Trophoblast cell (in vitro differentiated cells and primary cell): ENCODE measurements at regions not wholly inside any gene's neighbourhood (a gene's known extent, or its start where the extent isn't known, plus 50 kb on each side); places are given as distances from the start of the nearest gene placed in this dataset.
A peak's percentile ranks its signal among the peaks of the same experiment; 100 is the strongest.

Source experiments
- DNase-seq, 2 donors: peaks; one replicate each; pipeline ENCODE4 v3.0.0-alpha.2; 2016
- H2AFZ ChIP-seq: 2 replicates; pipeline ENCODE4 v1.6.1; 2013; ENCODE audit warnings: low read length, moderate library complexity, mild to moderate bottlenecking; ENCODE audit not compliant: insufficient read depth, poor library complexity
- H2AK5ac ChIP-seq: 2 replicates; pipeline ENCODE4 v1.6.1; 2013; ENCODE audit warnings: mild to moderate bottlenecking, low read length
- H2BK120ac ChIP-seq: 2 replicates; pipeline ENCODE4 v1.6.1; 2013; ENCODE audit warnings: low read length, mild to moderate bottlenecking, moderate library complexity; ENCODE audit not compliant: insufficient read depth, poor library complexity
- H2BK12ac ChIP-seq: 2 replicates; pipeline ENCODE4 v1.6.1; 2013; ENCODE audit warnings: mild to moderate bottlenecking, low read length, moderate library complexity
- H2BK5ac ChIP-seq: 2 replicates; pipeline ENCODE4 v1.6.1; 2013; ENCODE audit warnings: low read length, low read depth, moderate library complexity, mild to moderate bottlenecking; ENCODE audit not compliant: poor library complexity
- H3K14ac ChIP-seq: 2 replicates; pipeline ENCODE4 v1.6.1; 2013; ENCODE audit warnings: mild to moderate bottlenecking, low read length
- H3K18ac ChIP-seq: 2 replicates; pipeline ENCODE4 v1.6.1; 2013; ENCODE audit warnings: mild to moderate bottlenecking, low read length
- H3K23ac ChIP-seq: 2 replicates; pipeline ENCODE4 v1.6.1; 2013; ENCODE audit warnings: low read length
- H3K27ac ChIP-seq: 2 replicates; pipeline ENCODE4 v1.5.1; 2013; ENCODE audit warnings: low read depth, mild to moderate bottlenecking, inconsistent platforms, low read length, moderate library complexity
- H3K27me3 ChIP-seq: 2 replicates; pipeline ENCODE4 v1.6.1; 2013; ENCODE audit warnings: inconsistent platforms, mild to moderate bottlenecking, low read length, moderate library complexity; ENCODE audit not compliant: insufficient read depth
- H3K36me3 ChIP-seq, 2 experiments: 1 replicate in 1 of 2; 2 replicates in 1 of 2; pipeline ENCODE4 v1.6.1; 2013; ENCODE audit warnings: low read length in 2 of 2, mild to moderate bottlenecking in 2 of 2, moderate library complexity in 1 of 2; ENCODE audit not compliant: insufficient read depth in 2 of 2, control insufficient read depth in 1 of 2
- H3K4ac ChIP-seq: 2 replicates; pipeline ENCODE4 v1.6.1; 2013; ENCODE audit warnings: low read depth, mild to moderate bottlenecking, low read length, moderate library complexity
- H3K4me1 ChIP-seq, 2 experiments: 1 replicate in 1 of 2; 2 replicates in 1 of 2; pipeline ENCODE4 v1.6.1; 2013; ENCODE audit warnings: low read length in 2 of 2, mild to moderate bottlenecking in 2 of 2, moderate library complexity in 1 of 2; ENCODE audit not compliant: insufficient read depth in 2 of 2, control insufficient read depth in 1 of 2
- H3K4me2 ChIP-seq: 2 replicates; pipeline ENCODE4 v1.6.1; 2013; ENCODE audit warnings: inconsistent platforms, mild to moderate bottlenecking, low read length, moderate library complexity
- H3K4me3 ChIP-seq: 2 replicates; pipeline ENCODE4 v1.5.1; 2013; ENCODE audit warnings: mild to moderate bottlenecking, low read depth, low read length, inconsistent platforms
- H3K79me1 ChIP-seq: one replicate; pipeline ENCODE4 v1.6.1; 2013; ENCODE audit warnings: low read length
- H3K79me2 ChIP-seq: 2 replicates; pipeline ENCODE4 v1.6.1; 2013; ENCODE audit warnings: low read length, mild to moderate bottlenecking; ENCODE audit not compliant: control insufficient read depth, insufficient read depth, poor library complexity
- H3K9ac ChIP-seq: 2 replicates; pipeline ENCODE4 v1.6.1; 2013; ENCODE audit warnings: mild to moderate bottlenecking, low read length
- H3K9me3 ChIP-seq: 2 replicates; pipeline ENCODE4 v1.6.1; 2013; ENCODE audit warnings: low read depth, mild to moderate bottlenecking, control low read depth, inconsistent platforms, low read length; ENCODE audit not compliant: insufficient read depth
- H4K12ac ChIP-seq: 2 replicates; pipeline ENCODE4 v1.6.1; 2013; ENCODE audit warnings: low read depth, mild to moderate bottlenecking, low read length, moderate library complexity
- H4K8ac ChIP-seq: 2 replicates; pipeline ENCODE4 v1.6.1; 2013; ENCODE audit warnings: low read depth, mild to moderate bottlenecking, low read length, moderate library complexity
- H4K91ac ChIP-seq: one replicate; pipeline ENCODE4 v1.6.1; 2013; ENCODE audit warnings: low read depth, mild to moderate bottlenecking, low read length, moderate library complexity
- WGBS: extraction: QIAGEN DNeasy Blood & Tissue Kit; methylation state at CpG from one replicate; pipeline ENCODE4 v1.1.7; 2013; ENCODE audit warnings: missing lambda C conversion rate; ENCODE audit not compliant: insufficient read length, insufficient coverage; ENCODE audit errors: extremely low coverage; 5-methylcytosine and 5-hydroxymethylcytosine counted together

DNA sequence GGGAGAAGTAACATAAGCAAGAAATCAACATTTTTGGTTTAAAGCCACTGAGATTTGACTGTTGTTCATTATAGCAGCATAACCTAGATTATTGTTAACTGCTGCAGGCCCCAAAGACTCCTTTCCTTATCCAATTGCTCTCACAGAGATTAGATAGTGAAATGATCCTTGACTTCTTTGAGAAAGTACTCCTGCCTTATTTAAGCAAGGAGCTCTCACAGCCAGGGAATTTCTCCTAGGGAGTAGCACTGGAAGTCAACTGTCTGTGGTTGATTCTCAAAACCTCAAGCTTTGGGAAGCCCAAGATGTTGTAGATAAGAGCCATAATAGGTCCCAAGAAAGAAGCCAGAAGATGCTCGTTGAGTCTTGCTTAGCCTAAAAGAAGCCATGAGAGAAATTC lies 151.8 kb upstream of the TSC22D2 start:
- Histone ChIP-seq H2BK12ac (no peak overlapping the region), H3K79me1 (peaks cover under 1% of the 10 kb centered on the region), H4K8ac (no peak overlapping the region), H3K27ac (no peak overlapping the region), H2AFZ (no peak overlapping the region), H3K4me1 (peaks cover 0 to 5% of the 10 kb centered on the region in 2 experiments), H2BK120ac (no peak overlapping the region), H3K23ac (no peak overlapping the region), H4K12ac (no peak overlapping the region), H3K4me3 (no peak overlapping the region), H3K27me3 (no peaks in the 10 kb centered on the region), H3K36me3 (no peaks in the 10 kb centered on the region), H3K79me2 (no peaks in the 10 kb centered on the region), H3K4ac (no peak overlapping the region), H2AK5ac (no peak overlapping the region), H3K9ac (no peak overlapping the region), H3K18ac (no peak overlapping the region), H2BK5ac (no peak overlapping the region), H3K14ac (no peak overlapping the region), H3K4me2 (no peak overlapping the region), H3K9me3 (no peaks in the 10 kb centered on the region), H4K91ac (no peak overlapping the region)
- no CpG with 5 or more reads among the region's 1 CpG for WGBS
- DNase-seq: no peak

DNA sequence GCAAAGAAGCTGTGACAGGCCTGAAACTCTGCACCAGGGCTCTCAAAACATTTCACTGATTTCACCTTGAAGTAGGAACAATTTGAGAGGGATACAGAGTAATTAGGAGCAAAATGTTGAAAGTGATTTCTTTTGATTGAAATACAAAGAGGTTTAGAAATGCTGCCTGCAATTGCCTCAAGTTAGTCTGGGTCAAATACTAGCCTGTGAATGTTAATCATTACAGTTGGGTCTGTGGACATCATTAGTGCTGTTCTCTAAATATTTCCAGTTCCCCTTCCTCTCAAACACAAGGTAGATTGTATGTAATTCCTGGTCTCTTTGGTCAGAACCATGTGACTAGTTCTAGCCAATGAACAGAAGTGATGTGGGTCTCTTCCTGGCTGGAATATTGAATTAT lies 152.3 kb upstream of the TSC22D2 start:
- H3K79me2 ChIP-seq: no peaks in the 10 kb centered on the region

DNA sequence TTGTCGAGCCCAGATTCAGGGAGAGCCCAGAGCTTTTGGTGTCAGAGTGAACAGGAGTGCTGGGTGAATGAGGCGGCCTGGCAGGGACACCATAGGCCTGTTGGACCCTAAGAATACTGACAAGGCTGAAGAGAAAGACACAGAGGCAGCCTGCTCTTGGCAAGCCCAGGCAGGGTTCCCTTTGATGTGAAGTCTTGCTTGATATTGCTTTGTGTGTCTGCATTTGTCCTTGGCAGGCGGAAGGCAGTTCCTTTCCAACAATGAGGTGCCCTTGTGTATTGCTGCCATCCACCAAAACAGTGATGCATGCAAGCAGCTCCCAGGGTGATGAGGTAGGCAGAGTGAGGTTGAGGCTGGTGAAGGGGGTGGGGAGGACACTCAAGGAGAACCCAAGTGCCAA lies 152.7 kb upstream of the TSC22D2 start:
- Histone ChIP-seq H3K4me2 (no peak overlapping the region), H2BK5ac (no peak overlapping the region), H3K79me2 (no peaks in the 10 kb centered on the region), H3K79me1 (peaks cover 4% of the 10 kb centered on the region), H2BK120ac (no peak overlapping the region), H4K12ac (no peak overlapping the region), H4K8ac (no peak overlapping the region), H3K4ac (no peak overlapping the region), H3K27ac (no peak overlapping the region), H2AK5ac (peak overlapping the region; percentile 44), H3K9me3 (no peaks in the 10 kb centered on the region), H3K27me3 (no peaks in the 10 kb centered on the region), H3K18ac (no peak overlapping the region), H2BK12ac (peak overlapping the region; percentile 41), H3K4me1 (peaks cover 0 to 6% of the 10 kb centered on the region in 2 experiments), H2AFZ (no peak overlapping the region), H3K23ac (peak overlapping the region; percentile 6), H3K9ac (no peak overlapping the region), H3K4me3 (no peak overlapping the region), H4K91ac (peak overlapping the region; percentile 29), H3K14ac (no peak overlapping the region), H3K36me3 (no peaks in the 10 kb centered on the region)
- WGBS: no CpG with 5 or more reads among the region's 3 CpGs
- no peak for DNase-seq

More for the DNA sequence above, 152.3 kb upstream of the TSC22D2 start:
- H2AK5ac ChIP-seq: no peak overlapping the region
- no peaks in the 10 kb centered on the region for H3K36me3 ChIP-seq
- no peaks in the 10 kb centered on the region for H3K27me3 ChIP-seq
- H2AFZ ChIP-seq: no peak overlapping the region
- H3K9me3 ChIP-seq: no peaks in the 10 kb centered on the region
- H3K27ac ChIP-seq: no peak overlapping the region
- H4K8ac ChIP-seq: no peak overlapping the region
- no peak overlapping the region for H3K4ac ChIP-seq
- H4K12ac ChIP-seq: no peak overlapping the region
- H2BK5ac ChIP-seq: no peak overlapping the region
- no peak overlapping the region for H2BK120ac ChIP-seq
- H3K23ac ChIP-seq: no peak overlapping the region
- H3K79me1 ChIP-seq: peaks cover 4% of the 10 kb centered on the region
- no peak overlapping the region for H3K4me3 ChIP-seq
- peaks cover 0 to 6% of the 10 kb centered on the region in 2 experiments for H3K4me1 ChIP-seq
- H2BK12ac ChIP-seq: no peak overlapping the region
- no peak overlapping the region for H3K9ac ChIP-seq
- no peak overlapping the region for H3K4me2 ChIP-seq
- H3K14ac ChIP-seq: no peak overlapping the region
- no peak overlapping the region for H4K91ac ChIP-seq
- DNase-seq: no peak
- no peak overlapping the region for H3K18ac ChIP-seq

DNA sequence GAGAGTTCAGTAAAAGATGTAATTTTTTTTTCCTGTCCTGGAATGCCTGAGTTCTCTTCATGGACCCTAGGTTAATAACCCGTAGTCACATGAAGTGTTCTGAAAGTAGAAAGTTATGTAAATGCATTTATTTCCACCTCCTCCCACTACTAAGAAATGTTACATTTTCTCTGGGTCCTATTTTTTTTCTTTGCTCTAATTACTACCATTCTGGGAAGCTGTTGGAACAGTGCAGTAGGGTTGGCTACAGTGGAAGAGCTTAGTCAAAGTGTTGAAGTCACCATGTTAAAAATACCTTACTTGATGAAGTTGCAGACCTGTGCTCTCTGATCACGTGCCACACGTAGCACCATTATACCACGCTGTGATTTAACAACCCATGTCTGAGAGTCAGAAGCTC lies 153.8 kb upstream of the TSC22D2 start:
- peaks cover 8% of the 10 kb centered on the region for H3K79me1 ChIP-seq
- no peak overlapping the region for H3K27ac ChIP-seq
- H2BK120ac ChIP-seq: no peak overlapping the region
- no peak overlapping the region for H4K8ac ChIP-seq
- no peak overlapping the region for H3K4ac ChIP-seq
- H3K4me1 ChIP-seq: peaks cover 0 to 10% of the 10 kb centered on the region in 2 experiments
- no peak overlapping the region for H3K23ac ChIP-seq
- H3K9me3 ChIP-seq: no peaks in the 10 kb centered on the region
- no peak overlapping the region for H2BK12ac ChIP-seq
- DNase-seq: no peak
- no peak overlapping the region for H2AK5ac ChIP-seq
- no peak overlapping the region for H3K18ac ChIP-seq
- H2BK5ac ChIP-seq: no peak overlapping the region
- H3K14ac ChIP-seq: no peak overlapping the region
- H4K12ac ChIP-seq: no peak overlapping the region
- H3K27me3 ChIP-seq: no peaks in the 10 kb centered on the region
- H3K4me3 ChIP-seq: no peak overlapping the region
- H2AFZ ChIP-seq: no peak overlapping the region
- no peak overlapping the region for H3K4me2 ChIP-seq
- H3K9ac ChIP-seq: no peak overlapping the region
- no peaks in the 10 kb centered on the region for H3K79me2 ChIP-seq
- H4K91ac ChIP-seq: no peak overlapping the region
- WGBS: no CpG with 5 or more reads among the region's 4 CpGs
- H3K36me3 ChIP-seq: no peaks in the 10 kb centered on the region
